ENCODE measurements at regions not wholly inside any gene's neighbourhood (a gene's known extent, or its start where the extent isn't known, plus 50 kb on each side); places are given as distances from the start of the nearest gene placed in this dataset.

DNA sequence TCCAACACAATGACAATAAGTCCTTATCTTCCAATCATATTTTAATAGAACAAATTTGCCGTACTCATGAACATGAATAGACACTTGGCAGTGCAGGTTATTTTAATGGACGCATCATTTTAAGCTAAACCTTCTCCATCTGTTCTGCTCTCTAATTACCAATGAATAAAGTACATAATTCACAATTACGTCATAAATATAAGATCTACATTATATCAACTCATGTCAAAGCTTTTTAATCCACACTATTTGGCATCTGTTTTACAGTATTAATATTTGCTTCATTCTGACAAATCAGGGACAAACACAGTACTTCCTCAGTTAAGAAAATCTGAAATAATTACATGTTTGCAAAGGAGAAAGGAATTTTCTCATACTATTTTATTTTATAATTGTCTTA, 344.1 kb upstream of the DMAC1 start:
- TF ChIP-seq POLR2AphosphoS5 (IDR thresholded peaks at IDR 0.05) (no peak), EP300 (IDR thresholded peaks at IDR 0.05) (no peak)
- TF ChIP-seq, protein P1, sequence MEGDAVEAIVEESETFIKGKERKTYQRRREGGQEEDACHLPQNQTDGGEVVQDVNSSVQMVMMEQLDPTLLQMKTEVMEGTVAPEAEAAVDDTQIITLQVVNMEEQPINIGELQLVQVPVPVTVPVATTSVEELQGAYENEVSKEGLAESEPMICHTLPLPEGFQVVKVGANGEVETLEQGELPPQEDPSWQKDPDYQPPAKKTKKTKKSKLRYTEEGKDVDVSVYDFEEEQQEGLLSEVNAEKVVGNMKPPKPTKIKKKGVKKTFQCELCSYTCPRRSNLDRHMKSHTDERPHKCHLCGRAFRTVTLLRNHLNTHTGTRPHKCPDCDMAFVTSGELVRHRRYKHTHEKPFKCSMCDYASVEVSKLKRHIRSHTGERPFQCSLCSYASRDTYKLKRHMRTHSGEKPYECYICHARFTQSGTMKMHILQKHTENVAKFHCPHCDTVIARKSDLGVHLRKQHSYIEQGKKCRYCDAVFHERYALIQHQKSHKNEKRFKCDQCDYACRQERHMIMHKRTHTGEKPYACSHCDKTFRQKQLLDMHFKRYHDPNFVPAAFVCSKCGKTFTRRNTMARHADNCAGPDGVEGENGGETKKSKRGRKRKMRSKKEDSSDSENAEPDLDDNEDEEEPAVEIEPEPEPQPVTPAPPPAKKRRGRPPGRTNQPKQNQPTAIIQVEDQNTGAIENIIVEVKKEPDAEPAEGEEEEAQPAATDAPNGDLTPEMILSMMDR (IDR thresholded peaks at IDR 0.05), result no peak
